Neural crest cell (in vitro differentiated cells): ENCODE measurements at regions not wholly inside any gene's neighbourhood (a gene's known extent, or its start where the extent isn't known, plus 50 kb on each side); places are given as distances from the start of the nearest gene placed in this dataset.

Source experiments
- DNase-seq: peaks from one replicate; pipeline ENCODE4 v3.0.0; 2021; ENCODE audit warnings: low read depth, mixed read lengths, low spot score
- H3K27ac Mint-ChIP-seq: one replicate; pipeline ENCODE4 v1.8.0; 2021; ENCODE audit warnings: mild to moderate bottlenecking, mixed read lengths; ENCODE audit not compliant: unreplicated experiment
- H3K27me3 Mint-ChIP-seq: 2 replicates; pipeline ENCODE4 v1.8.0; 2021; ENCODE audit warnings: low read depth, mild to moderate bottlenecking, mixed read lengths
- H3K36me3 Mint-ChIP-seq: 2 replicates; pipeline ENCODE4 v1.8.0; 2021; ENCODE audit warnings: low read depth, mild to moderate bottlenecking, mixed read lengths
- H3K4me1 Mint-ChIP-seq: 2 replicates; pipeline ENCODE4 v1.8.0; 2021; ENCODE audit warnings: mixed read lengths
- H3K4me3 Mint-ChIP-seq: one replicate; pipeline ENCODE4 v1.8.0; 2021; ENCODE audit warnings: mild to moderate bottlenecking, mixed read lengths
- H3K9me3 Mint-ChIP-seq: 2 replicates; pipeline ENCODE4 v1.8.0; 2021; ENCODE audit warnings: mixed read lengths
- TF ChIP-seq, protein P1 (sequence below): fragments of 200-600 bp; sonication (generic); conservative IDR thresholded peaks from 2 replicates; pipeline ENCODE4 v1.5.0; 2021; ENCODE audit warnings: antibody characterized with exemption, mild to moderate bottlenecking

DNA sequence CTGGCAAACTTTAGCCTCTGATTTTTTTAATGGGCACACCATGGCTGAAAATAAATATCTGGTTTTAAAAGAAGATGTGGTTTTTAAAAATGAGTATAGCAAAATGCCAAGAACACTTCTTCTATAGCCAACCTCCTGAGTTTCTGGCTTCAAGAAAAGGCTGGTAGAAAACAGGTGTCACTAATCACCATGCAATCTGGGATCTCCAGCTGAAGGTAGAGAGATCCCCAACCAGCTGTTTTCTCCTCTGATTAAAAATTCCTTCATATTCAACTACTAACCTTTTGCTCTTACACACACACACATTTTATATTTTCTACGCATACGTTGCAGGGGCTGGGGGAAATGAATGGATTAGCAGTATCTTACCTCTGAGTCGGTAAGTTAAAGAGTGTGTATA is 279.6 kb upstream of the ROBO2 start:
- TF ChIP-seq, protein P1, sequence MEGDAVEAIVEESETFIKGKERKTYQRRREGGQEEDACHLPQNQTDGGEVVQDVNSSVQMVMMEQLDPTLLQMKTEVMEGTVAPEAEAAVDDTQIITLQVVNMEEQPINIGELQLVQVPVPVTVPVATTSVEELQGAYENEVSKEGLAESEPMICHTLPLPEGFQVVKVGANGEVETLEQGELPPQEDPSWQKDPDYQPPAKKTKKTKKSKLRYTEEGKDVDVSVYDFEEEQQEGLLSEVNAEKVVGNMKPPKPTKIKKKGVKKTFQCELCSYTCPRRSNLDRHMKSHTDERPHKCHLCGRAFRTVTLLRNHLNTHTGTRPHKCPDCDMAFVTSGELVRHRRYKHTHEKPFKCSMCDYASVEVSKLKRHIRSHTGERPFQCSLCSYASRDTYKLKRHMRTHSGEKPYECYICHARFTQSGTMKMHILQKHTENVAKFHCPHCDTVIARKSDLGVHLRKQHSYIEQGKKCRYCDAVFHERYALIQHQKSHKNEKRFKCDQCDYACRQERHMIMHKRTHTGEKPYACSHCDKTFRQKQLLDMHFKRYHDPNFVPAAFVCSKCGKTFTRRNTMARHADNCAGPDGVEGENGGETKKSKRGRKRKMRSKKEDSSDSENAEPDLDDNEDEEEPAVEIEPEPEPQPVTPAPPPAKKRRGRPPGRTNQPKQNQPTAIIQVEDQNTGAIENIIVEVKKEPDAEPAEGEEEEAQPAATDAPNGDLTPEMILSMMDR: no peak
- no peak overlapping the region for H3K4me3 Mint-ChIP-seq
- H3K27ac Mint-ChIP-seq: no peak overlapping the region
- H3K36me3 Mint-ChIP-seq: no peaks in the 10 kb centered on the region
- H3K4me1 Mint-ChIP-seq: no peaks in the 10 kb centered on the region
- no peaks in the 10 kb centered on the region for H3K9me3 Mint-ChIP-seq
- H3K27me3 Mint-ChIP-seq: no peaks in the 10 kb centered on the region
- DNase-seq: no peak

DNA sequence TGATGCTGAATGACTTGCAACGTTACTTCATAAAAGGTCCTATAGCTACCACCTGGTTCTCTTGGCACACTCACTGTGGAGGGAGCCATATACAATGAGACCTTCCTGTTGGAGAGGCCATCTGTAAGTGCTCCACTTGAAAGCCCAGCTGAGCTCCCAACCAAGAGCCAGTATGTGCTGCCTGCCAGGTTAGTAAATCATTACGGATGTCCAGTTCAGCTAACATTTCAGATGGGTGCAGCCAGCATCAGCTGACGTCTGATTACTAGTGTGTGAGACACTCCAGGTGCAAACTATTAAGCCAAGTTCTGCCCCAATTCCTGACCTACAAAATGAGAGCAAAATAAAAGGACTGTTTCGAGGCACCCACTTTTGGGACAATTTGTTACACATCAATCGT is 274.4 kb upstream of the ROBO2 start:
- Mint-ChIP-seq H3K36me3 (no peaks in the 10 kb centered on the region), H3K27me3 (no peaks in the 10 kb centered on the region), H3K4me1 (no peaks in the 10 kb centered on the region), H3K27ac (no peak overlapping the region), H3K4me3 (no peak overlapping the region), H3K9me3 (no peaks in the 10 kb centered on the region)
- TF ChIP-seq, protein P1: no peak
- DNase-seq: no peak

GRCh38 chr3:76768912-76769311 is 271.0 kb upstream of the ROBO2 start:
- no peaks in the 10 kb centered on the region for H3K27me3 Mint-ChIP-seq
- no peak overlapping the region for H3K27ac Mint-ChIP-seq
- H3K4me3 Mint-ChIP-seq: no peak overlapping the region
- H3K36me3 Mint-ChIP-seq: no peaks in the 10 kb centered on the region
- H3K4me1 Mint-ChIP-seq: no peaks in the 10 kb centered on the region
- TF ChIP-seq, protein P1: no peak
- no peak for DNase-seq
- no peaks in the 10 kb centered on the region for H3K9me3 Mint-ChIP-seq

DNA sequence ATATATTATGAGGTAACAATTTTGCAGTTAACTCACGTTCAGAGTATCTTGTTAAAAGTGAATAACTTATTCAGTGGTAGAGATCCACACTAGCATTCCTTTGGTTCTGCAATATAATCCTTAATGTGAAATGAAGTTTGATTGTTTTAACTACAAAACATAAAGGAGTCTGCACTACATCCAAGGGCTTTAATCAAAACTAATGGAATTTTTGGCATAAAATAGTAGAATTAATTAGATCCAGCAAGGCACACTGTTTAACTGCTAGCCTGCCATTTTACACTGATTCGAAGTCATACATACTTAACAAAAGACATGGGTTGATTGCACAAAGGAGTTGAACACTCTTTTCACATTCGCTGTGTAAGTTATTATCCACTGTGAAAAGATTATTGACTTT is 263.0 kb upstream of the ROBO2 start:
- Mint-ChIP-seq H3K4me1 (no peaks in the 10 kb centered on the region), H3K27ac (no peak overlapping the region), H3K4me3 (no peak overlapping the region), H3K27me3 (no peaks in the 10 kb centered on the region), H3K36me3 (no peaks in the 10 kb centered on the region), H3K9me3 (peaks cover 10% of the 10 kb centered on the region)
- TF ChIP-seq, protein P1: no peak
- no peak for DNase-seq

DNA sequence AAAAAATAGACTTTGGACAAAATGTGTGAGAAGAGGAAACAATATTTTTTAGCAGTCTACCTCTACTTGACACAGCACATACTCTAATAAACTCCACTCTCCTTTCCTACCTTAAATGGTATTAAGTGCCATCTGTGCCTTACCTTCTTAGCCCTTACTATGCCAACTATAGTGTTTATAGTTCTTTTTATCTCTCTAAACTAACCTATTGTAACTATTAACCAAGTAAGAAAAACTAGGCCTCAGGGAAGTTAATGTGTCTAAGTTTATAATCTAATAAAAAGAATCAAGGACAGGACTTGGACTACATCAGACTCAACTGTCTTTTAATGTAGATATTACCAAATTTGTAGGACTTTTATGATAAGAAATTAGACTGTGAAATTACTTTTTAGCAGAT is 251.7 kb upstream of the ROBO2 start:
- TF ChIP-seq, protein P1: no peak
- Mint-ChIP-seq H3K36me3 (no peaks in the 10 kb centered on the region), H3K27ac (no peak overlapping the region), H3K4me3 (no peak overlapping the region), H3K4me1 (no peaks in the 10 kb centered on the region), H3K9me3 (peaks cover 2% of the 10 kb centered on the region), H3K27me3 (no peaks in the 10 kb centered on the region)
- DNase-seq: no peak

DNA sequence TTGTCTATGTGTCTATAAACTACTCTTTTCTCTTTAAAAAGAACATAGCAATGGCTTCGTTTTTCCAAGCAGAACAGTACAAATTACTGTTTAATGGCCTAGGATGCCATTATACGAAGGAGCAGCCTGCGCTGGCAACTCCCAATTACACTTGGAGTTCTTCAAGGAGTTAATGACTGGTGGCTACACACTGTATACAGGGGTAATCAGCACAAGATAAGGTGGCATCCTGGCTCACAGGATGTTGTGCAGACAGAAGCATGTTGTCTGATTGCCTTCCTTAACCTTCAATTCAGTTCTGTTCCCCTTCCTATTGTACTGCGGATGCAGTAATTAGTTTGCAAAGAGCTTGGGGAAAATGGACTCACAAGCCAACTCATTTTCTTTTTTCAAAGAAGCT is 250.7 kb upstream of the ROBO2 start:
- Mint-ChIP-seq H3K4me1 (no peaks in the 10 kb centered on the region), H3K27ac (no peak overlapping the region), H3K4me3 (no peak overlapping the region), H3K27me3 (no peaks in the 10 kb centered on the region), H3K9me3 (peaks cover 1% of the 10 kb centered on the region), H3K36me3 (no peaks in the 10 kb centered on the region)
- no peak for DNase-seq
- TF ChIP-seq, protein P1: no peak
